ENCODE measurements at regions not wholly inside any gene's neighbourhood (a gene's known extent, or its start where the extent isn't known, plus 50 kb on each side); places are given as distances from the start of the nearest gene placed in this dataset.

GRCh38 chr3:75906555-75907112 lies 121.3 kb upstream of the ZNF717 start:
- TF ChIP-seq POLR2AphosphoS5 (IDR thresholded peaks at IDR 0.05) = no peak
- no peak for TF ChIP-seq POLR2A (IDR thresholded peaks at IDR 0.05)

Data from breast epithelium (tissue), 3 donors.